HFFc6 (cell line): ENCODE measurements at regions not wholly inside any gene's neighbourhood (a gene's known extent, or its start where the extent isn't known, plus 50 kb on each side); places are given as distances from the start of the nearest gene placed in this dataset.

ENCODE experiments used
- DNase-seq: peaks from one replicate; pipeline ENCODE4 v3.0.0-alpha.2; 2018
- H3K27ac Mint-ChIP-seq: 2 replicates; pipeline ENCODE4 v1.8.0; 2020; ENCODE audit warnings: mild to moderate bottlenecking, mixed read lengths
- H3K27me3 Mint-ChIP-seq: 2 replicates; pipeline ENCODE4 v1.8.0; 2021; ENCODE audit warnings: mild to moderate bottlenecking, moderate library complexity, mixed read lengths; ENCODE audit not compliant: insufficient read depth
- H3K36me3 Mint-ChIP-seq: 2 replicates; pipeline ENCODE4 v1.8.0; 2021; ENCODE audit warnings: low read depth, mixed read lengths
- H3K4me1 Mint-ChIP-seq: 2 replicates; pipeline ENCODE4 v1.8.0; 2020; ENCODE audit warnings: low read depth, mixed read lengths
- H3K4me3 Mint-ChIP-seq: 2 replicates; pipeline ENCODE4 v1.8.0; 2020; ENCODE audit warnings: mild to moderate bottlenecking, moderate library complexity, mixed read lengths
- H3K9me3 Mint-ChIP-seq: 2 replicates; pipeline ENCODE4 v1.8.0; 2020; ENCODE audit warnings: mild to moderate bottlenecking, mixed read lengths
- CTCF ChIP-seq: fragments of 200-600 bp; sonication (generic); IDR thresholded peaks from 2 replicates; pipeline ENCODE4 v1.5.0; 2021; ENCODE audit warnings: antibody characterized with exemption, mild to moderate bottlenecking

DNA sequence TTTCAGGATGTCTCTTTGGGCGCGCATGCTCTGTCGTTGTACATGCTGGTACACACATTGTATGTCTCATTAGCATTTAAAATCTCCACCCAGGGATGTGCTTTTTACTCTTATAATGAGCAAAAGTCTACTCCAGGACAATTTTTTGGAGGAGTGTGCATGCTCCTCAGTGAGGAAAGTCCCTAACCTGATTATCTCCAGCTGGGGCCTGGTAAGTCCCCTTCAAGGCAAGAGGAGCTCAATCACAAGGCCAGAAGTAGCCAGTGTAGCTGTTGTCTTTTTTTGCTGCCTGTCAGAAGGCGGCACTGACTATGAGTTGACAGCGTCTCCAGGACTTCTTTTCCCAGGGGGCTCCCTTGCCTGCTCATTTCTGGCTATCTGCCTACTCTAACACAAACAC lies 218.3 kb upstream of the CNTN1 start:
- no peak for DNase-seq
- Mint-ChIP-seq H3K36me3 (peaks cover 3% of the 10 kb centered on the region; the same call in 1 of the 2 replicates), H3K4me3 (no peak overlapping the region), H3K4me1 (no peaks in the 10 kb centered on the region), H3K27me3 (no peaks in the 10 kb centered on the region; the same call in 1 of the 2 replicates), H3K27ac (no peak overlapping the region), H3K9me3 (peaks cover 43% of the 10 kb centered on the region)
- TF ChIP-seq CTCF = no peak

GRCh38 chr12:40474630-40475029 lies 217.6 kb upstream of the CNTN1 start:
- peaks cover 46% of the 10 kb centered on the region for H3K9me3 Mint-ChIP-seq
- H3K4me1 Mint-ChIP-seq = no peaks in the 10 kb centered on the region
- no peak for TF ChIP-seq CTCF

GRCh38 chr12:40499856-40500255 lies 192.4 kb upstream of the CNTN1 start:
- H3K4me1 Mint-ChIP-seq = no peaks in the 10 kb centered on the region
- no peak for TF ChIP-seq CTCF
- H3K27me3 Mint-ChIP-seq = no peaks in the 10 kb centered on the region; the same call in 1 of the 2 replicates
- no peak overlapping the region for H3K4me3 Mint-ChIP-seq
- no peak overlapping the region for H3K27ac Mint-ChIP-seq
- H3K36me3 Mint-ChIP-seq = no peaks in the 10 kb centered on the region
- H3K9me3 Mint-ChIP-seq = peaks cover 38% of the 10 kb centered on the region
- DNase-seq = no peak

More at GRCh38 chr12:40474630-40475029, 217.6 kb upstream of the CNTN1 start:
- no peak overlapping the region for H3K4me3 Mint-ChIP-seq
- H3K27me3 Mint-ChIP-seq = no peaks in the 10 kb centered on the region; the same call in 1 of the 2 replicates
- DNase-seq = no peak
- H3K27ac Mint-ChIP-seq = no peak overlapping the region
- peaks cover 9% of the 10 kb centered on the region for H3K36me3 Mint-ChIP-seq

- no peak overlapping the region for H3K27ac Mint-ChIP-seq
- peaks cover 49% of the 10 kb centered on the region for H3K9me3 Mint-ChIP-seq
- no peak for DNase-seq
- no peaks in the 10 kb centered on the region for H3K36me3 Mint-ChIP-seq
- no peaks in the 10 kb centered on the region; the same call in 1 of the 2 replicates for H3K27me3 Mint-ChIP-seq
- H3K4me3 Mint-ChIP-seq = no peak overlapping the region
- no peak for TF ChIP-seq CTCF
- no peaks in the 10 kb centered on the region for H3K4me1 Mint-ChIP-seq
These were observed 189.9 kb upstream of the CNTN1 start for GRCh38 chr12:40502322-40502721.

GRCh38 chr12:40505327-40505726 lies 186.9 kb upstream of the CNTN1 start:
- no peak for DNase-seq
- no peak for TF ChIP-seq CTCF
- Mint-ChIP-seq H3K27ac (no peak overlapping the region), H3K27me3 (no peaks in the 10 kb centered on the region; the same call in 1 of the 2 replicates), H3K4me1 (no peaks in the 10 kb centered on the region), H3K9me3 (peaks cover 46% of the 10 kb centered on the region), H3K4me3 (no peak overlapping the region), H3K36me3 (no peaks in the 10 kb centered on the region)

DNA sequence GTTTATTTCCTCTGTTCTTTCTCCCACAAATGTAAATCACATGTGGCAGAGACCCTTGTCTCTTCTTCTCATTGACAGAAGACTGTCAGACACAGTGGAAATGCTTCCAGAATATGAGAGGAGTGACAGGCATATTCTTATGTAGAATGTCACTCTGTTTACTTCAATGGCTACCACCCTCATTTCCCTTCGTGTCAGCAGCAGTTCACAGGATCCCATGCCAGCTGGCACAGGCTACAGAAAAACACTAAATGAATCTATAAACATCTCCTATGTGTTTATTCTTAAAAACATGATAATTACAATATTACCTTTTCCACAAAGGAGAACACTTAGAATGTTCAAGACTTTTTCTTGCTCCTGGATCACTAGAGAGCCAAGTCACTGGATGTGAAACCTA lies 183.8 kb upstream of the CNTN1 start:
- no peaks in the 10 kb centered on the region; the same call in 1 of the 2 replicates for H3K36me3 Mint-ChIP-seq
- TF ChIP-seq CTCF = no peak
- no peak for DNase-seq
- H3K27me3 Mint-ChIP-seq = no peaks in the 10 kb centered on the region; the same call in 1 of the 2 replicates
- H3K9me3 Mint-ChIP-seq = peaks cover 55% of the 10 kb centered on the region
- no peak overlapping the region for H3K4me3 Mint-ChIP-seq
- no peaks in the 10 kb centered on the region for H3K4me1 Mint-ChIP-seq
- H3K27ac Mint-ChIP-seq = no peak overlapping the region
